ENCODE measurements at regions not wholly inside any gene's neighbourhood (a gene's known extent, or its start where the extent isn't known, plus 50 kb on each side); places are given as distances from the start of the nearest gene placed in this dataset.

- DNase-seq (ENCODE audit: low read depth): no peak
Measured at GRCh38 chr1:194155962-194156361, 969.5 kb upstream of the B3GALT2 start.

GRCh38 chr1:194151056-194151455, 964.6 kb upstream of the B3GALT2 start:
- no peak for DNase-seq (ENCODE audit: low read depth)

- no peak for DNase-seq (ENCODE audit: low read depth)
Measured at GRCh38 chr1:194150242-194150641, 963.8 kb upstream of the B3GALT2 start.

- no peak for DNase-seq (ENCODE audit: low read depth)
Measured at GRCh38 chr1:194133152-194133551, 946.7 kb upstream of the B3GALT2 start.

GRCh38 chr1:194118086-194118485, 931.7 kb upstream of the B3GALT2 start:
- no peak for DNase-seq (ENCODE audit: low read depth)

GRCh38 chr1:194117582-194117981, 931.2 kb upstream of the B3GALT2 start:
- no peak for DNase-seq (ENCODE audit: low read depth)

GRCh38 chr1:194114288-194114687, 927.9 kb upstream of the B3GALT2 start:
- DNase-seq (ENCODE audit: low read depth): no peak

- DNase-seq (ENCODE audit: low read depth): no peak
Measured at GRCh38 chr1:194105381-194105780, 919.0 kb upstream of the B3GALT2 start.

GRCh38 chr1:194104247-194104844, 917.9 kb upstream of the B3GALT2 start:
- DNase-seq (ENCODE audit: low read depth): no peak

- no peak for DNase-seq (ENCODE audit: low read depth)
Measured at GRCh38 chr1:194103516-194104246, 917.3 kb upstream of the B3GALT2 start.

- no peak for DNase-seq (ENCODE audit: low read depth)
Measured at GRCh38 chr1:194103101-194103500, 916.7 kb upstream of the B3GALT2 start.

GRCh38 chr1:194102607-194103006, 916.2 kb upstream of the B3GALT2 start:
- no peak for DNase-seq (ENCODE audit: low read depth)

GRCh38 chr1:194084755-194085154, 898.3 kb upstream of the B3GALT2 start:
- no peak for DNase-seq (ENCODE audit: low read depth)

- no peak for DNase-seq (ENCODE audit: low read depth)
Measured at GRCh38 chr1:194081444-194081843, 895.0 kb upstream of the B3GALT2 start.

GRCh38 chr1:194080826-194081225, 894.4 kb upstream of the B3GALT2 start:
- no peak for DNase-seq (ENCODE audit: low read depth)

- no peak for DNase-seq (ENCODE audit: low read depth)
Measured at GRCh38 chr1:194078765-194079164, 892.4 kb upstream of the B3GALT2 start.

GRCh38 chr1:194076646-194077045, 890.2 kb upstream of the B3GALT2 start:
- peak; percentile 14 for DNase-seq (ENCODE audit: low read depth)

- no peak for DNase-seq (ENCODE audit: low read depth)
Measured at GRCh38 chr1:194073833-194074232, 887.4 kb upstream of the B3GALT2 start.

- DNase-seq (ENCODE audit: low read depth): no peak
Measured at GRCh38 chr1:194071205-194071604, 884.8 kb upstream of the B3GALT2 start.

- no peak for DNase-seq (ENCODE audit: low read depth)
Measured at GRCh38 chr1:194069831-194070218, 883.4 kb upstream of the B3GALT2 start.

GRCh38 chr1:194069168-194069830, 882.9 kb upstream of the B3GALT2 start:
- no peak for DNase-seq (ENCODE audit: low read depth)

- DNase-seq (ENCODE audit: low read depth): no peak
Measured at GRCh38 chr1:194068446-194069167, 882.2 kb upstream of the B3GALT2 start.

GRCh38 chr1:194067772-194068171, 881.4 kb upstream of the B3GALT2 start:
- DNase-seq (ENCODE audit: low read depth): no peak
